Endothelial cell (in vitro differentiated cells): ENCODE measurements at regions not wholly inside any gene's neighbourhood (a gene's known extent, or its start where the extent isn't known, plus 50 kb on each side); places are given as distances from the start of the nearest gene placed in this dataset.

Experiments used
- DNase-seq: peaks from one replicate; pipeline ENCODE4 v3.0.0; 2021; ENCODE audit warnings: low spot score
- H3K27ac Mint-ChIP-seq: one replicate; pipeline ENCODE4 v1.8.0; 2021; ENCODE audit warnings: mixed read lengths, inconsistent platforms; ENCODE audit not compliant: unreplicated experiment
- H3K27me3 Mint-ChIP-seq: one replicate; pipeline ENCODE4 v1.8.0; 2021; ENCODE audit warnings: mild to moderate bottlenecking, moderate library complexity, mixed read lengths, inconsistent platforms; ENCODE audit not compliant: unreplicated experiment
- H3K36me3 Mint-ChIP-seq: one replicate; pipeline ENCODE4 v1.8.0; 2021; ENCODE audit warnings: mild to moderate bottlenecking, low read depth, mixed read lengths, inconsistent platforms; ENCODE audit not compliant: unreplicated experiment
- H3K4me1 Mint-ChIP-seq: one replicate; pipeline ENCODE4 v1.8.0; 2021; ENCODE audit warnings: mild to moderate bottlenecking, mixed read lengths, inconsistent platforms; ENCODE audit not compliant: unreplicated experiment
- H3K4me3 Mint-ChIP-seq: one replicate; pipeline ENCODE4 v1.8.0; 2021; ENCODE audit warnings: mild to moderate bottlenecking, mixed read lengths, inconsistent platforms; ENCODE audit not compliant: unreplicated experiment
- H3K9me3 Mint-ChIP-seq: one replicate; pipeline ENCODE4 v1.8.0; 2021; ENCODE audit warnings: mixed read lengths, inconsistent platforms; ENCODE audit not compliant: unreplicated experiment
- CTCF ChIP-seq: fragments of 200-600 bp; sonication (generic); IDR thresholded peaks from one replicate; pipeline ENCODE4 v1.5.0; 2021; ENCODE audit warnings: antibody characterized with exemption; ENCODE audit not compliant: unreplicated experiment

GRCh38 chr10:104505521-104506042 lies 135.5 kb upstream of the SORCS3 start:
- no peaks in the 10 kb centered on the region for H3K27me3 Mint-ChIP-seq
- no peak overlapping the region for H3K27ac Mint-ChIP-seq
- TF ChIP-seq CTCF = no peak
- no peaks in the 10 kb centered on the region for H3K36me3 Mint-ChIP-seq
- no peaks in the 10 kb centered on the region for H3K9me3 Mint-ChIP-seq
- no peak overlapping the region for H3K4me3 Mint-ChIP-seq
- H3K4me1 Mint-ChIP-seq = no peaks in the 10 kb centered on the region
- no peak for DNase-seq

GRCh38 chr10:104509981-104510380 lies 131.1 kb upstream of the SORCS3 start:
- no peak for DNase-seq
- Mint-ChIP-seq H3K27ac (no peak overlapping the region), H3K27me3 (no peaks in the 10 kb centered on the region), H3K4me3 (no peak overlapping the region), H3K36me3 (no peaks in the 10 kb centered on the region), H3K9me3 (no peaks in the 10 kb centered on the region), H3K4me1 (no peaks in the 10 kb centered on the region)
- TF ChIP-seq CTCF = no peak

- Mint-ChIP-seq H3K27me3 (no peaks in the 10 kb centered on the region), H3K9me3 (no peaks in the 10 kb centered on the region), H3K4me3 (no peak overlapping the region), H3K4me1 (no peaks in the 10 kb centered on the region), H3K27ac (no peak overlapping the region), H3K36me3 (no peaks in the 10 kb centered on the region)
- TF ChIP-seq CTCF = no peak
- no peak for DNase-seq
Measured at GRCh38 chr10:104510644-104511043, 130.4 kb upstream of the SORCS3 start.

- DNase-seq = no peak
- Mint-ChIP-seq H3K4me1 (no peaks in the 10 kb centered on the region), H3K4me3 (no peak overlapping the region), H3K27me3 (no peaks in the 10 kb centered on the region), H3K27ac (no peak overlapping the region), H3K36me3 (no peaks in the 10 kb centered on the region), H3K9me3 (no peaks in the 10 kb centered on the region)
- no peak for TF ChIP-seq CTCF
Measured at GRCh38 chr10:104512800-104513199, 128.3 kb upstream of the SORCS3 start.

GRCh38 chr10:104515678-104516199 lies 125.4 kb upstream of the SORCS3 start:
- no peak overlapping the region for H3K27ac Mint-ChIP-seq

More at GRCh38 chr10:104515678-104516199, 125.4 kb upstream of the SORCS3 start:
- no peak overlapping the region for H3K4me3 Mint-ChIP-seq
- H3K36me3 Mint-ChIP-seq = no peaks in the 10 kb centered on the region
- H3K4me1 Mint-ChIP-seq = no peaks in the 10 kb centered on the region
- DNase-seq = no peak
- TF ChIP-seq CTCF = no peak
- no peaks in the 10 kb centered on the region for H3K9me3 Mint-ChIP-seq
- no peaks in the 10 kb centered on the region for H3K27me3 Mint-ChIP-seq
